Forelimb muscle (tissue), 1 donor: ENCODE measurements at regions not wholly inside any gene's neighbourhood (a gene's known extent, or its start where the extent isn't known, plus 50 kb on each side); places are given as distances from the start of the nearest gene placed in this dataset.

Experiments used
- DNase-seq: peaks from one replicate; pipeline ENCODE4 v3.0.0-alpha.2; 2013; ENCODE audit warnings: low read depth

GRCh38 chr10:3016016-3016415, 51.3 kb upstream of the PFKP start:
- no peak for DNase-seq

- DNase-seq: peak; percentile 50
Observed at GRCh38 chr10:3014968-3015367, 52.4 kb upstream of the PFKP start.

- DNase-seq: no peak
Observed at GRCh38 chr10:3012223-3012622, 55.1 kb upstream of the PFKP start.

- DNase-seq: no peak
Observed at GRCh38 chr10:3010816-3011460, 56.4 kb upstream of the PFKP start.

- DNase-seq: no peak
Observed at GRCh38 chr10:3010334-3010733, 57.0 kb upstream of the PFKP start.

- DNase-seq: no peak
Observed at GRCh38 chr10:3009341-3009740, 58.0 kb upstream of the PFKP start.

- DNase-seq: no peak
Observed at GRCh38 chr10:3008518-3009195, 58.7 kb upstream of the PFKP start.

- DNase-seq: no peak
Observed at GRCh38 chr10:3006607-3007006, 60.7 kb upstream of the PFKP start.

- no peak for DNase-seq
Observed at GRCh38 chr10:3006093-3006492, 61.3 kb upstream of the PFKP start.

- no peak for DNase-seq
Observed at GRCh38 chr10:3002304-3002703, 65.0 kb upstream of the PFKP start.

GRCh38 chr10:3000048-3000447, 67.3 kb upstream of the PFKP start:
- DNase-seq: no peak

GRCh38 chr10:2994221-2994961, 73.0 kb upstream of the PFKP start:
- DNase-seq: peak; percentile 32

GRCh38 chr10:2993636-2994035, 73.7 kb upstream of the PFKP start:
- DNase-seq: no peak

- no peak for DNase-seq
Observed at GRCh38 chr10:2992401-2993198, 74.7 kb upstream of the PFKP start.

- DNase-seq: no peak
Observed at GRCh38 chr10:2990764-2991163, 76.6 kb upstream of the PFKP start.

- no peak for DNase-seq
Observed at GRCh38 chr10:2989292-2989947, 77.9 kb upstream of the PFKP start.

GRCh38 chr10:2987185-2987768, 80.1 kb upstream of the PFKP start:
- no peak for DNase-seq

- no peak for DNase-seq
Observed at GRCh38 chr10:2986391-2986801, 81.0 kb upstream of the PFKP start.

GRCh38 chr10:2985729-2986232, 81.6 kb upstream of the PFKP start:
- no peak for DNase-seq

GRCh38 chr10:2984682-2985081, 82.7 kb upstream of the PFKP start:
- DNase-seq: no peak

GRCh38 chr10:2982146-2982545, 85.2 kb upstream of the PFKP start:
- DNase-seq: no peak
